ENCODE measurements at regions not wholly inside any gene's neighbourhood (a gene's known extent, or its start where the extent isn't known, plus 50 kb on each side); places are given as distances from the start of the nearest gene placed in this dataset.
A peak's percentile ranks its signal among the peaks of the same experiment; 100 is the strongest.

- no peak for ATAC-seq (ENCODE audit: low FRiP score)
- TF ChIP-seq CTCF (IDR thresholded peaks at IDR 0.05) = no peak
- no peak for DNase-seq (ENCODE audit: low spot score)
These were observed 202.3 kb downstream of the KIF21A start for GRCh38 chr12:39240587-39240986.

- ATAC-seq (ENCODE audit: low FRiP score) = no peak
- TF ChIP-seq CTCF (IDR thresholded peaks at IDR 0.05) = no peak
- no peak for DNase-seq (ENCODE audit: low spot score)
These were observed 203.1 kb downstream of the KIF21A start for GRCh38 chr12:39239490-39240486.

GRCh38 chr12:39237004-39237403 lies 205.9 kb downstream of the KIF21A start:
- no peak for DNase-seq (ENCODE audit: low spot score)
- peak; percentile 71 for ATAC-seq (ENCODE audit: low FRiP score)
- no peak for TF ChIP-seq CTCF (IDR thresholded peaks at IDR 0.05)

GRCh38 chr12:39235990-39236767 lies 206.7 kb downstream of the KIF21A start:
- no peak for TF ChIP-seq CTCF (IDR thresholded peaks at IDR 0.05)
- ATAC-seq (ENCODE audit: low FRiP score) (no peak), DNase-seq (ENCODE audit: low spot score) (no peak)

- no peak for ATAC-seq (ENCODE audit: low FRiP score)
- TF ChIP-seq CTCF (IDR thresholded peaks at IDR 0.05) = no peak
- DNase-seq (ENCODE audit: low spot score) = no peak
These were observed 212.8 kb downstream of the KIF21A start for GRCh38 chr12:39230086-39230485.

GRCh38 chr12:39227218-39227617 lies 215.7 kb downstream of the KIF21A start:
- ATAC-seq (ENCODE audit: low FRiP score) (no peak), DNase-seq (ENCODE audit: low spot score) (no peak)
- no peak for TF ChIP-seq CTCF (IDR thresholded peaks at IDR 0.05)
